A673 (cell line): ENCODE measurements at regions not wholly inside any gene's neighbourhood (a gene's known extent, or its start where the extent isn't known, plus 50 kb on each side); places are given as distances from the start of the nearest gene placed in this dataset.

Source experiments
- BruUV-seq: library from RNA; stranded (reverse); fragments of 400-500 nt; replicated peaks from 2 replicates; lab custom pipeline; 2021; lab: Mats Ljungman, UMichigan
- CTCF ChIA-PET: fragments of 300-600 bp; sonication (Branson Sonifier 250); formaldehyde crosslinking; loops from one replicate; lab custom pipeline; 2022; ENCODE audit warnings: antibody characterized with exemption; lab: Charles Lee
- POLR2A ChIA-PET: fragments of 300-600 bp; sonication (Branson Sonifier 250); formaldehyde crosslinking; loops from one replicate; lab custom pipeline; 2022; ENCODE audit warnings: antibody characterized with exemption; ENCODE audit not compliant: low non-redundant PET; lab: Charles Lee
- DNase-seq: peaks from one replicate; pipeline ENCODE4 v3.0.0-alpha.2; 2015; ENCODE audit warnings: low spot score
- H3K27ac ChIP-seq: fragments of 200-600 bp; sonication (generic); 2 replicates; pipeline ENCODE4 v1.5.1; 2016; ENCODE audit warnings: mixed run types, low read depth, mild to moderate bottlenecking, mixed read lengths, antibody characterized with exemption, low read length; ENCODE audit not compliant: poor library complexity, severe bottlenecking
- H3K27me3 ChIP-seq: fragments of 200-600 bp; sonication (generic); replicated peaks from 2 replicates; pipeline ENCODE4 v1.6.1; 2017; ENCODE audit warnings: mixed run types, low read depth, mild to moderate bottlenecking, mixed read lengths, antibody characterized with exemption, low read length; ENCODE audit not compliant: insufficient read depth, poor library complexity
- H3K36me3 ChIP-seq: fragments of 200-600 bp; sonication (generic); 2 replicates; pipeline ENCODE4 v1.6.1; 2016; ENCODE audit warnings: mixed run types, mild to moderate bottlenecking, mixed read lengths, antibody characterized with exemption, low read length; ENCODE audit not compliant: insufficient read depth, poor library complexity, severe bottlenecking
- H3K4me1 ChIP-seq: fragments of 200-600 bp; sonication (generic); 2 replicates; pipeline ENCODE4 v1.6.1; 2017; ENCODE audit warnings: mixed run types, mild to moderate bottlenecking, mixed read lengths, antibody characterized with exemption, low read length; ENCODE audit not compliant: insufficient read depth, poor library complexity, severe bottlenecking
- H3K4me3 ChIP-seq: fragments of 200-600 bp; sonication (generic); 2 replicates; pipeline ENCODE4 v1.5.1; 2016; ENCODE audit warnings: low read depth, mixed run types, mild to moderate bottlenecking, mixed read lengths, low read length; ENCODE audit not compliant: poor library complexity, severe bottlenecking
- H3K9me3 ChIP-seq: fragments of 200-600 bp; sonication (generic); 2 replicates; pipeline ENCODE4 v1.6.1; 2016; ENCODE audit warnings: mixed run types, low read depth, mild to moderate bottlenecking, mixed read lengths, antibody characterized with exemption, low read length; ENCODE audit not compliant: poor library complexity, severe bottlenecking
- CTCF ChIP-seq: fragments of 300-800, 200-600 bp; sonication (generic); conservative IDR thresholded peaks from 2 replicates; pipeline ENCODE4 v1.5.1; 2017; ENCODE audit warnings: low read depth, mild to moderate bottlenecking, antibody characterized with exemption, low read length, moderate library complexity, mixed read lengths
- EZH2 ChIP-seq: fragments of 200-600 bp; sonication (generic); IDR thresholded peaks from 2 replicates; pipeline ENCODE4 v1.6.1; 2017; ENCODE audit warnings: borderline replicate concordance, low read depth, mild to moderate bottlenecking, mixed read lengths, antibody characterized with exemption, low read length; ENCODE audit not compliant: poor library complexity, severe bottlenecking
- intact Hi-C: fragments of 100-400 bp; cut with micrococcal nuclease; formaldehyde crosslinking; loops from one replicate; pipeline ENCODE4 v1.10.0; 2022; ENCODE audit not compliant: unreplicated experiment

GRCh38 chr11:121775276-121775675, 322.5 kb upstream of the SORL1-AS1 start:
- no peak overlapping the region for H3K4me3 ChIP-seq
- H3K9me3 ChIP-seq, result no peaks in the 10 kb centered on the region
- ChIA-PET CTCF (no interaction called here), POLR2A (no interaction called here)
- H3K4me1 ChIP-seq, result no peaks in the 10 kb centered on the region
- no peak overlapping the region for H3K27ac ChIP-seq
- BruUV-seq, result no TSS peak
- TF ChIP-seq EZH2 (no peak), CTCF (no peak)
- H3K27me3 ChIP-seq, result no peaks in the 10 kb centered on the region
- no peak for DNase-seq
- intact Hi-C loops, result no loop called here
- H3K36me3 ChIP-seq, result no peaks in the 10 kb centered on the region

DNA sequence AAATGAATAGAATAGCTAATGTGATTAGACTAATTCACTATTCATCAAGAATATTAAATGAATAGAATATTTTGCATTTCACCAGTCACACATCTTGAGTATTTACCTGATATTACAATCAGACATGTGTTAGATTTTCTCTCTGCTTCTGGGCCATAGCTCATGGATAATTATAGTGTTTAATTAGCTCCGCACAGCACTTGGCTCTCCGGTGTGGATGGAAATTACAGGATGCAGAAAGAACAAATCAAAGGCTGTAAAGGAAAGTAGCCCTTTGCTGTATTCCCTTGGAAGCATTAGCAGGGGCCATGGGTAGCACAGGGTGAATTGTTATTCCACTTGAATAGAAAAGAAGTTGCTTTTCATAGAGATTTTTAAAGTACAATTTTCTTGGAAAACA, 320.3 kb upstream of the SORL1-AS1 start:
- no peak for TF ChIP-seq CTCF
- no peak for TF ChIP-seq EZH2
- DNase-seq, result no peak
- H3K9me3 ChIP-seq, result no peaks in the 10 kb centered on the region
- ChIA-PET POLR2A (no interaction called here), CTCF (no interaction called here)
- H3K36me3 ChIP-seq, result no peaks in the 10 kb centered on the region
- intact Hi-C loops, result no loop called here
- H3K27me3 ChIP-seq, result no peaks in the 10 kb centered on the region
- no peak overlapping the region for H3K4me3 ChIP-seq
- H3K27ac ChIP-seq, result no peak overlapping the region
- BruUV-seq, result no TSS peak
- no peaks in the 10 kb centered on the region for H3K4me1 ChIP-seq

- no peaks in the 10 kb centered on the region for H3K4me1 ChIP-seq
- ChIA-PET CTCF (no interaction called here), POLR2A (no interaction called here)
- H3K27me3 ChIP-seq, result no peaks in the 10 kb centered on the region
- intact Hi-C loops, result no loop called here
- H3K4me3 ChIP-seq, result no peak overlapping the region
- no peak for DNase-seq
- H3K36me3 ChIP-seq, result no peaks in the 10 kb centered on the region
- no peaks in the 10 kb centered on the region for H3K9me3 ChIP-seq
- no peak overlapping the region for H3K27ac ChIP-seq
- no TSS peak for BruUV-seq
- no peak for TF ChIP-seq CTCF
- no peak for TF ChIP-seq EZH2
Measured at GRCh38 chr11:121770939-121771595, 318.3 kb upstream of the SORL1-AS1 start.
